ENCODE measurements at regions not wholly inside any gene's neighbourhood (a gene's known extent, or its start where the extent isn't known, plus 50 kb on each side); places are given as distances from the start of the nearest gene placed in this dataset.

GRCh38 chr19:28063702-28064101 lies 1149.2 kb downstream of the UQCRFS1 start:
- TF ChIP-seq CTCF (IDR thresholded peaks at IDR 0.05), result no peak
- TF ChIP-seq EP300 (IDR thresholded peaks at IDR 0.05), result no peak
- TF ChIP-seq POLR2A (IDR thresholded peaks at IDR 0.05), result no peak

All from sigmoid colon (tissue), 4 donors.